K562 (cell line): ENCODE measurements at regions not wholly inside any gene's neighbourhood (a gene's known extent, or its start where the extent isn't known, plus 50 kb on each side); places are given as distances from the start of the nearest gene placed in this dataset.
A peak's percentile ranks its signal among the peaks of the same experiment; 100 is the strongest.

Experiments
- ASH1L ChIP-seq: fragments of 450-650 bp; IDR thresholded peaks from 2 replicates; pipeline ENCODE4 v1.6.1; 2018; ENCODE audit warnings: borderline replicate concordance, mild to moderate bottlenecking, low read depth; ENCODE audit not compliant: partially characterized antibody
- BACH1 ChIP-seq: fragments of 200-800 bp; sonication (Bioruptor generic); IDR thresholded peaks from 2 replicates; pipeline ENCODE4 v1.6.1; 2016; ENCODE audit warnings: missing genetic modification characterization, missing compliant biosample characterization
- C11orf30 ChIP-seq: fragments of 450-650 bp; IDR thresholded peaks from 2 replicates; pipeline ENCODE4 v1.6.1; 2016; ENCODE audit warnings: low read depth, mild to moderate bottlenecking
- FOXA1 ChIP-seq: fragments of 450-650 bp; IDR thresholded peaks from 2 replicates; pipeline ENCODE4 v1.6.1; 2016; ENCODE audit warnings: mild to moderate bottlenecking, borderline replicate concordance
- FOXO4 ChIP-seq: fragments of 450-650 bp; formaldehyde crosslinking; IDR thresholded peaks from 2 replicates; pipeline ENCODE4 v1.4.0; 2020; ENCODE audit warnings: mild to moderate bottlenecking, moderate library complexity
- KAT8 ChIP-seq: fragments of 450-650 bp; IDR thresholded peaks from 2 replicates; pipeline ENCODE4 v1.6.1; 2016; ENCODE audit warnings: low read depth, mild to moderate bottlenecking
- L3MBTL2 ChIP-seq: fragments of 450-650 bp; IDR thresholded peaks from 2 replicates; pipeline ENCODE4 v1.6.1; 2016; ENCODE audit warnings: mild to moderate bottlenecking, moderate library complexity
- MAFF ChIP-seq: IDR thresholded peaks from 2 replicates; pipeline ENCODE4 v1.6.1; 2012; ENCODE audit warnings: low read length, improper control_type of control experiment
- MAFK ChIP-seq: IDR thresholded peaks from 2 replicates; pipeline ENCODE4 v1.6.1; 2011; ENCODE audit warnings: low read length, improper control_type of control experiment
- MEIS2 ChIP-seq: fragments of 450-650 bp; IDR thresholded peaks from 2 replicates; pipeline ENCODE4 v1.6.1; 2014; ENCODE audit warnings: mild to moderate bottlenecking; ENCODE audit not compliant: partially characterized antibody
- NR2C1 ChIP-seq, 2 experiments: fragments of 450-650 bp; IDR thresholded peaks; 2 replicates each; pipeline ENCODE4 v1.6.1; 2017; ENCODE audit warnings: mild to moderate bottlenecking in 2 of 2, antibody characterized with exemption in 1 of 2, inconsistent platforms in 1 of 2, missing compliant biosample characterization in 1 of 2, missing genetic modification characterization in 1 of 2
- RFX1 ChIP-seq: fragments of 450-650 bp; IDR thresholded peaks from 2 replicates; pipeline ENCODE4 v1.6.1; 2016; ENCODE audit warnings: mild to moderate bottlenecking, moderate library complexity
- SMARCA4 ChIP-seq: fragments of 450-650 bp; IDR thresholded peaks from 2 replicates; pipeline ENCODE4 v1.6.1; 2016
- SMARCA5 ChIP-seq: fragments of 450-650 bp; IDR thresholded peaks from 2 replicates; pipeline ENCODE4 v1.6.1; 2016
- THRAP3 ChIP-seq: fragments of 450-650 bp; IDR thresholded peaks from 2 replicates; pipeline ENCODE4 v1.6.1; 2016; ENCODE audit warnings: mild to moderate bottlenecking, inconsistent platforms, borderline replicate concordance
- ZNF280B ChIP-seq: fragments of 250-450 bp; sonication (Bioruptor Pico); IDR thresholded peaks from 2 replicates; pipeline ENCODE4 v1.5.1; 2021; ENCODE audit warnings: mild to moderate bottlenecking
- ZNF316 ChIP-seq: fragments of 450-650 bp; IDR thresholded peaks from 2 replicates; pipeline ENCODE4 v1.6.1; 2016
- ZNF592 ChIP-seq: fragments of 450-650 bp; IDR thresholded peaks from 2 replicates; pipeline ENCODE4 v1.6.1; 2017; ENCODE audit warnings: antibody characterized with exemption, mild to moderate bottlenecking
- TF ChIP-seq, protein P1 (sequence below): fragments of 450-650 bp; conservative IDR thresholded peaks from 2 replicates; pipeline ENCODE4 v1.6.1; 2016; ENCODE audit warnings: missing genetic modification characterization, low read depth, mild to moderate bottlenecking, missing compliant biosample characterization, moderate library complexity
- TF ChIP-seq, protein P2 (sequence below): fragments of 200-400 bp; formaldehyde crosslinking; IDR thresholded peaks from 2 replicates; pipeline ENCODE4 v1.6.1; 2017; ENCODE audit warnings: mild to moderate bottlenecking, low read depth, low read length, moderate library complexity

DNA sequence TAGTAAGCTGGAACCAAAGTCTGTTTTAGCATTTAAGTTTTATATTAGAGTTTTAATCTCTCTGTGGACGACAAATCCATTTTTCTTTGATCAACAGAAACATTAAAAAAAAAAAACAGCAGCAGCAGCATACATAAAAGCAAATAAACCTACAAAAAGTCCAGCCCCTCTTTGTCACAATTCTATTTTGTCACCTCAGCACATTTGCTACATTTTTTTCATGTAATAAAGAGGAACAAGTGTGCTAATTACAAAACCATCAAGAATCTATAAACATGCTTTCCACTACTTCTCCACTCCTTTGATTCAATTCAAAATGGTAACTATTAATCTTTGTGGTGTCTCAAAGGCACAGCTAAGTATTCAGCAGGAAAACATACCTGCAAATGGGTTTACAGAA is 259.8 kb upstream of the GNAI1 start (continued):
- TF ChIP-seq MAFF (peak; percentile 84), ZNF316 (peak; percentile 80), RFX1 (no peak), MEIS2 (no peak), ZNF592 (no peak), FOXA1 (no peak), C11orf30 (peak; percentile 44; the same call in 1 of the 2 replicates), KAT8 (no peak), SMARCA5 (no peak), FOXO4 (CRISPR knock-in tag) (no peak), THRAP3 (no peak), NR2C1 (IDR thresholded peaks at IDR 0.05) (no peak), NR2C1 (tag; IDR thresholded peaks at IDR 0.05) (no peak), MAFK (peak; percentile 83), SMARCA4 (no peak), L3MBTL2 (no peak), BACH1 (tag) (no peak), ASH1L (no peak), ZNF280B (CRISPR knock-in tag) (no peak)
- TF ChIP-seq, protein P1, sequence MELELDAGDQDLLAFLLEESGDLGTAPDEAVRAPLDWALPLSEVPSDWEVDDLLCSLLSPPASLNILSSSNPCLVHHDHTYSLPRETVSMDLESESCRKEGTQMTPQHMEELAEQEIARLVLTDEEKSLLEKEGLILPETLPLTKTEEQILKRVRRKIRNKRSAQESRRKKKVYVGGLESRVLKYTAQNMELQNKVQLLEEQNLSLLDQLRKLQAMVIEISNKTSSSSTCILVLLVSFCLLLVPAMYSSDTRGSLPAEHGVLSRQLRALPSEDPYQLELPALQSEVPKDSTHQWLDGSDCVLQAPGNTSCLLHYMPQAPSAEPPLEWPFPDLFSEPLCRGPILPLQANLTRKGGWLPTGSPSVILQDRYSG (tag), result no peak
- TF ChIP-seq, protein P2, sequence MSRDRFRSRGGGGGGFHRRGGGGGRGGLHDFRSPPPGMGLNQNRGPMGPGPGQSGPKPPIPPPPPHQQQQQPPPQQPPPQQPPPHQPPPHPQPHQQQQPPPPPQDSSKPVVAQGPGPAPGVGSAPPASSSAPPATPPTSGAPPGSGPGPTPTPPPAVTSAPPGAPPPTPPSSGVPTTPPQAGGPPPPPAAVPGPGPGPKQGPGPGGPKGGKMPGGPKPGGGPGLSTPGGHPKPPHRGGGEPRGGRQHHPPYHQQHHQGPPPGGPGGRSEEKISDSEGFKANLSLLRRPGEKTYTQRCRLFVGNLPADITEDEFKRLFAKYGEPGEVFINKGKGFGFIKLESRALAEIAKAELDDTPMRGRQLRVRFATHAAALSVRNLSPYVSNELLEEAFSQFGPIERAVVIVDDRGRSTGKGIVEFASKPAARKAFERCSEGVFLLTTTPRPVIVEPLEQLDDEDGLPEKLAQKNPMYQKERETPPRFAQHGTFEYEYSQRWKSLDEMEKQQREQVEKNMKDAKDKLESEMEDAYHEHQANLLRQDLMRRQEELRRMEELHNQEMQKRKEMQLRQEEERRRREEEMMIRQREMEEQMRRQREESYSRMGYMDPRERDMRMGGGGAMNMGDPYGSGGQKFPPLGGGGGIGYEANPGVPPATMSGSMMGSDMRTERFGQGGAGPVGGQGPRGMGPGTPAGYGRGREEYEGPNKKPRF, result no peak
